ENCODE measurements at regions not wholly inside any gene's neighbourhood (a gene's known extent, or its start where the extent isn't known, plus 50 kb on each side); places are given as distances from the start of the nearest gene placed in this dataset.

DNA sequence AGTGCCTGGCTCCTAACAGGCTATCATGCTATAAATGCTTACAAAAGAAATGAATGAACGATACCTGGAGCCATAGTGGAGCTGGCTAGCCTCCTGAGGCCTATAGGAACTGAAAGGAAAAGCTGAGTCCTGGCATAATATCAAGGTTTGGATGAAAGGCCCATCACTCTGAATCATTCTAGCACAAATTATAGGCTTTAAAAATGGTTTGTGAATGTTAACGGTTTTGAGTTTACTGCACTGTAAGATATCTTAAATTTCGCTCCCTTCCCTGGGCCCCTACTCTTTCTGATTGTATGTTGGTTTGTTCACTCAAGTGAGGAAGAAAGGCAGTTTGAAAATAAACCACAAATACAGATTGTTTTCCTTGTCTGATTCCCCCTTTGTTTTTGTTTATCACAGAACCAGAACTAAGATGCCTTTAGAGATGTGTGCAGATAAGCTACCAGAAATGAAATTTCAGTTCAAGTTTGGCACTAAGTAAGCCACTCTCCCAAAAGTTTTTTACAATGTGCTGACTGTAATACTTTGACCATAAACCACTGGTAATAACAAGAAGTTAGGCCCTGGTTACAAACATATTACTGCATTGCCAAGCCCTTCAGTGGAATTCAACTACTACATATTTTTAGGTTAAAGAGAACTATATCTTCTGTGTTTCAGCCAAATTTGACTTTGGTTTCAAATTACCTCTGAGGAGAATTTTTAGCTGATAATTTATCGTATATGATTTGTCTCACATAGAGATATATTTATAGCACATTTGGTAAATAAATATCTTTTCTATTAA, 89.5 kb downstream of the ALX1 start:
- TF ChIP-seq, protein P1, sequence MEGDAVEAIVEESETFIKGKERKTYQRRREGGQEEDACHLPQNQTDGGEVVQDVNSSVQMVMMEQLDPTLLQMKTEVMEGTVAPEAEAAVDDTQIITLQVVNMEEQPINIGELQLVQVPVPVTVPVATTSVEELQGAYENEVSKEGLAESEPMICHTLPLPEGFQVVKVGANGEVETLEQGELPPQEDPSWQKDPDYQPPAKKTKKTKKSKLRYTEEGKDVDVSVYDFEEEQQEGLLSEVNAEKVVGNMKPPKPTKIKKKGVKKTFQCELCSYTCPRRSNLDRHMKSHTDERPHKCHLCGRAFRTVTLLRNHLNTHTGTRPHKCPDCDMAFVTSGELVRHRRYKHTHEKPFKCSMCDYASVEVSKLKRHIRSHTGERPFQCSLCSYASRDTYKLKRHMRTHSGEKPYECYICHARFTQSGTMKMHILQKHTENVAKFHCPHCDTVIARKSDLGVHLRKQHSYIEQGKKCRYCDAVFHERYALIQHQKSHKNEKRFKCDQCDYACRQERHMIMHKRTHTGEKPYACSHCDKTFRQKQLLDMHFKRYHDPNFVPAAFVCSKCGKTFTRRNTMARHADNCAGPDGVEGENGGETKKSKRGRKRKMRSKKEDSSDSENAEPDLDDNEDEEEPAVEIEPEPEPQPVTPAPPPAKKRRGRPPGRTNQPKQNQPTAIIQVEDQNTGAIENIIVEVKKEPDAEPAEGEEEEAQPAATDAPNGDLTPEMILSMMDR (IDR thresholded peaks at IDR 0.05; ENCODE audit: low read depth, low read length): no peak
- Histone ChIP-seq H3K9me3 (no peaks in the 10 kb centered on the region), H3K4me1 (no peaks in the 10 kb centered on the region), H3K4me3 (ENCODE audit: low read depth, low read length) (no peak overlapping the region), H3K27me3 (no peaks in the 10 kb centered on the region; the same call in 1 of the 2 replicates), H3K36me3 (no peaks in the 10 kb centered on the region)
- no peak for DNase-seq

- no peaks in the 10 kb centered on the region; the same call in 1 of the 2 replicates for H3K27me3 ChIP-seq
- DNase-seq: no peak
- no peaks in the 10 kb centered on the region for H3K9me3 ChIP-seq
- no peak overlapping the region for H3K4me3 ChIP-seq (ENCODE audit: low read depth, low read length)
- TF ChIP-seq, protein P1 (IDR thresholded peaks at IDR 0.05; ENCODE audit: low read depth, low read length): no peak
- no peaks in the 10 kb centered on the region for H3K36me3 ChIP-seq
- no peaks in the 10 kb centered on the region for H3K4me1 ChIP-seq
Observed at GRCh38 chr12:85373045-85373444, 93.0 kb downstream of the ALX1 start.

DNA sequence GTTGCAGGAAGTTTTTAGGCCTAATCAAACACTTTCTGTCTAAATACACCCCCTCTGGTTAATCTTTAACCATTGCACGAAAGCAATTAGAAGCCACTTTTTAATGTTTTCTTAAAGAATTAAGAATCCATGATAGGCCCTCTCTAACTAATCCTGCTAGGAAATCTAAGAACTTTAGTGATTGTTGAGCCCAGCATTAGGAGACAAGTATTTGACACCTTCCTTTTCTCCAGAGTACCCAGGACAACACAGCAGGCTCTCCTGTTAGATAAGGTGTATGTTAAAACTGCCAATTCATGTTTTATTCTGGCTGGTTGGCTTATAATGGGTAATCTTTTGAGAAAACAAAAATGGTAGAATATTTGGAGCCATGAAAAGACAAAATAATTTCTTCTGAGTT, 95.0 kb downstream of the ALX1 start:
- no peak for DNase-seq

GRCh38 chr12:85385406-85385805, 105.4 kb downstream of the ALX1 start:
- no peak overlapping the region for H3K4me3 ChIP-seq (ENCODE audit: low read depth, low read length)
- no peaks in the 10 kb centered on the region for H3K27me3 ChIP-seq
- TF ChIP-seq, protein P1 (IDR thresholded peaks at IDR 0.05; ENCODE audit: low read depth, low read length): no peak
- DNase-seq: no peak
- no peaks in the 10 kb centered on the region for H3K36me3 ChIP-seq
- H3K9me3 ChIP-seq: no peaks in the 10 kb centered on the region
- H3K4me1 ChIP-seq: no peaks in the 10 kb centered on the region

More for the DNA sequence above, 95.0 kb downstream of the ALX1 start:
- Histone ChIP-seq H3K4me3 (ENCODE audit: low read depth, low read length) (no peak overlapping the region), H3K9me3 (no peaks in the 10 kb centered on the region), H3K27me3 (no peaks in the 10 kb centered on the region), H3K4me1 (no peaks in the 10 kb centered on the region), H3K36me3 (no peaks in the 10 kb centered on the region)
- TF ChIP-seq, protein P1 (IDR thresholded peaks at IDR 0.05; ENCODE audit: low read depth, low read length): no peak

- no peak for DNase-seq
- no peak overlapping the region for H3K4me3 ChIP-seq (ENCODE audit: low read depth, low read length)
- TF ChIP-seq, protein P1 (IDR thresholded peaks at IDR 0.05; ENCODE audit: low read depth, low read length): no peak
- H3K4me1 ChIP-seq: no peaks in the 10 kb centered on the region
- peaks cover 3% of the 10 kb centered on the region for H3K27me3 ChIP-seq
- no peaks in the 10 kb centered on the region for H3K9me3 ChIP-seq
- H3K36me3 ChIP-seq: no peaks in the 10 kb centered on the region
Observed at GRCh38 chr12:85390266-85390665, 110.2 kb downstream of the ALX1 start.

DNA sequence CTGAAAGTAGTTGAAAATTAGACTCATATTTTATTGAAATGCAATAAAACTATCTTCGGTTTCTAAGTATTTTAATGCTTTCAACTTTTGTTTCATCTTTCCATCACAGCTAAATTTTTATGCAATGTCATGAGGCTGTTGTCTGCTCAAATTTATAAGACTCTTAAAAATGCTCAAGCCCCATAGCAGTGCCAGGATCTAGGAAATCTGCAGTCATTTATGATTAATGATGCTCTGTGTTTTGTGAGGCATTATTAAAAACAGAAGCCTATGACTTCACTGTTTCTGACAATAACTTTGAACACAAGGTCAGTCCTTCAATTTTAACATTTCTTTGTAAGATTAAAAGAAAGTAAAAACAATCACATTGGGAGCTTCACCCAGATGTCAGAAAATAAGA, 112.5 kb downstream of the ALX1 start:
- Histone ChIP-seq H3K4me3 (ENCODE audit: low read depth, low read length) (no peak overlapping the region), H3K4me1 (no peaks in the 10 kb centered on the region), H3K36me3 (no peaks in the 10 kb centered on the region), H3K9me3 (no peaks in the 10 kb centered on the region), H3K27me3 (peaks cover 7% of the 10 kb centered on the region)
- no peak for DNase-seq
- TF ChIP-seq, protein P1 (IDR thresholded peaks at IDR 0.05; ENCODE audit: low read depth, low read length): no peak
